Chondrocyte (in vitro differentiated cells): ENCODE measurements at regions not wholly inside any gene's neighbourhood (a gene's known extent, or its start where the extent isn't known, plus 50 kb on each side); places are given as distances from the start of the nearest gene placed in this dataset.

Experiments
- DNase-seq: peaks from one replicate; pipeline ENCODE4 v3.0.0; 2021; ENCODE audit warnings: mixed read lengths, low spot score
- H3K27ac Mint-ChIP-seq: one replicate; pipeline ENCODE4 v1.8.0; 2021; ENCODE audit warnings: mild to moderate bottlenecking, moderate library complexity, mixed read lengths; ENCODE audit not compliant: unreplicated experiment
- H3K27me3 Mint-ChIP-seq: 2 replicates; pipeline ENCODE4 v1.8.0; 2021; ENCODE audit warnings: low read depth, mixed read lengths
- H3K36me3 Mint-ChIP-seq: 2 replicates; pipeline ENCODE4 v1.8.0; 2021; ENCODE audit warnings: low read depth, mixed read lengths
- H3K4me1 Mint-ChIP-seq: 2 replicates; pipeline ENCODE4 v1.8.0; 2021; ENCODE audit warnings: low read depth, mild to moderate bottlenecking, mixed read lengths
- H3K4me3 Mint-ChIP-seq: one replicate; pipeline ENCODE4 v1.8.0; 2021; ENCODE audit warnings: mild to moderate bottlenecking, moderate library complexity, mixed read lengths; ENCODE audit not compliant: unreplicated experiment
- H3K9me3 Mint-ChIP-seq: 2 replicates; pipeline ENCODE4 v1.8.0; 2021; ENCODE audit warnings: low read depth, mixed read lengths
- TF ChIP-seq, protein P1 (sequence below): fragments of 200-600 bp; sonication (generic); IDR thresholded peaks from 2 replicates; pipeline ENCODE4 v1.5.0; 2021; ENCODE audit warnings: antibody characterized with exemption, mild to moderate bottlenecking, moderate library complexity

- H3K4me1 Mint-ChIP-seq, result peaks cover 61% of the 10 kb centered on the region
- no peaks in the 10 kb centered on the region for H3K36me3 Mint-ChIP-seq
- TF ChIP-seq, protein P1, sequence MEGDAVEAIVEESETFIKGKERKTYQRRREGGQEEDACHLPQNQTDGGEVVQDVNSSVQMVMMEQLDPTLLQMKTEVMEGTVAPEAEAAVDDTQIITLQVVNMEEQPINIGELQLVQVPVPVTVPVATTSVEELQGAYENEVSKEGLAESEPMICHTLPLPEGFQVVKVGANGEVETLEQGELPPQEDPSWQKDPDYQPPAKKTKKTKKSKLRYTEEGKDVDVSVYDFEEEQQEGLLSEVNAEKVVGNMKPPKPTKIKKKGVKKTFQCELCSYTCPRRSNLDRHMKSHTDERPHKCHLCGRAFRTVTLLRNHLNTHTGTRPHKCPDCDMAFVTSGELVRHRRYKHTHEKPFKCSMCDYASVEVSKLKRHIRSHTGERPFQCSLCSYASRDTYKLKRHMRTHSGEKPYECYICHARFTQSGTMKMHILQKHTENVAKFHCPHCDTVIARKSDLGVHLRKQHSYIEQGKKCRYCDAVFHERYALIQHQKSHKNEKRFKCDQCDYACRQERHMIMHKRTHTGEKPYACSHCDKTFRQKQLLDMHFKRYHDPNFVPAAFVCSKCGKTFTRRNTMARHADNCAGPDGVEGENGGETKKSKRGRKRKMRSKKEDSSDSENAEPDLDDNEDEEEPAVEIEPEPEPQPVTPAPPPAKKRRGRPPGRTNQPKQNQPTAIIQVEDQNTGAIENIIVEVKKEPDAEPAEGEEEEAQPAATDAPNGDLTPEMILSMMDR, result no peak
- no peak overlapping the region for H3K27ac Mint-ChIP-seq
- DNase-seq, result no peak
- H3K9me3 Mint-ChIP-seq, result no peaks in the 10 kb centered on the region
- no peaks in the 10 kb centered on the region for H3K27me3 Mint-ChIP-seq
- H3K4me3 Mint-ChIP-seq, result no peak overlapping the region
Measured at GRCh38 chr5:145242551-145242950, 592.6 kb downstream of the PRELID2 start.

DNA sequence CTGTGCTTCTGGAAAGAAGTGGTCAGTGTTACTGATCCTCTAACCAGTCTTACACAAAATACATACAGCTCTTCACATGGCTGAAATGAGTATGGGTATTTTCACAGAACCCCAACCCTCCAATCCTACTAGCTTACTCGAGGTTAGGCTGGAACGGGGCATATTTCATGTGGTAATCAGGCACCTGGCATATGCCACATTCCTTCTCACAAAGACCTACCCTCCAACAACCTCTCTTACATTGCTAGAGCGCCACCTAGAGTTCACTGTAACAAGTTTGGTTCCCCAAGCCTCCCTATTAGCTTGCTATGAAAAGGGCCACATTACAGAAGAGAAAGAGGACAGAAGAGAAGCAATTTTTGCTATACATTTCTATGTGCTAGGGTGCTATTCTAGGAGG is 597.3 kb downstream of the PRELID2 start:
- no peak for DNase-seq
- Mint-ChIP-seq H3K9me3 (no peaks in the 10 kb centered on the region), H3K4me3 (no peak overlapping the region), H3K27ac (no peak overlapping the region), H3K4me1 (peaks cover 31% of the 10 kb centered on the region), H3K27me3 (no peaks in the 10 kb centered on the region), H3K36me3 (no peaks in the 10 kb centered on the region)
- TF ChIP-seq, protein P1, result peak; percentile 72

GRCh38 chr5:145236983-145237382 is 598.2 kb downstream of the PRELID2 start:
- H3K27me3 Mint-ChIP-seq, result no peaks in the 10 kb centered on the region
- no peaks in the 10 kb centered on the region for H3K9me3 Mint-ChIP-seq

GRCh38 chr5:145236127-145236526 is 599.0 kb downstream of the PRELID2 start:
- Mint-ChIP-seq H3K27me3 (no peaks in the 10 kb centered on the region), H3K36me3 (no peaks in the 10 kb centered on the region), H3K9me3 (no peaks in the 10 kb centered on the region), H3K27ac (no peak overlapping the region), H3K4me1 (peaks cover 16% of the 10 kb centered on the region), H3K4me3 (no peak overlapping the region)
- TF ChIP-seq, protein P1, result no peak
- no peak for DNase-seq

More at GRCh38 chr5:145236983-145237382, 598.2 kb downstream of the PRELID2 start:
- H3K4me3 Mint-ChIP-seq, result no peak overlapping the region
- TF ChIP-seq, protein P1, result no peak
- H3K27ac Mint-ChIP-seq, result no peak overlapping the region
- peaks cover 25% of the 10 kb centered on the region for H3K4me1 Mint-ChIP-seq
- DNase-seq, result no peak
- H3K36me3 Mint-ChIP-seq, result no peaks in the 10 kb centered on the region

DNA sequence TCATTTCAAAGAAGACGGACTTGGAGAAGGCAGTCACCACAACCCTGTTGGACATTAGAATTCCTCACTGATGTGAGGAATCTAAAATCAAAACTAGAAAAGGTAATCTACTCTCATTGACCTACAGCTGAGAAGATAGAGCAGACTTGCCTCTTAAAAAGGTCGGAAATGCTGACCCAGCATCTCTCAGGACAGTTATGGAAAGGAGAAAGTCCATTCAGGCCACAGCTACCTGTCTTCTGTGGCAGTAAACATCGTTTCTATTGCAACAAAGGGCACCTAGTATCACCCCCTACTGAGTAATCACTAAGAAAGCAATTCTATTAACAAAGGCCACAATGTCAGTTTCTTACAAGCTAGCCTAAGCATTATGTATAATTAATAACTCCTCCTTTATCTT is 601.7 kb downstream of the PRELID2 start:
- H3K4me1 Mint-ChIP-seq, result peaks cover 13% of the 10 kb centered on the region
- DNase-seq, result no peak
- TF ChIP-seq, protein P1, result no peak
- no peak overlapping the region for H3K4me3 Mint-ChIP-seq
- H3K27ac Mint-ChIP-seq, result no peak overlapping the region
- H3K27me3 Mint-ChIP-seq, result no peaks in the 10 kb centered on the region
- no peaks in the 10 kb centered on the region for H3K36me3 Mint-ChIP-seq
- H3K9me3 Mint-ChIP-seq, result no peaks in the 10 kb centered on the region
